ENCODE measurements at regions not wholly inside any gene's neighbourhood (a gene's known extent, or its start where the extent isn't known, plus 50 kb on each side); places are given as distances from the start of the nearest gene placed in this dataset.
"Not testable (repeated sequence)": the region's sequence is repeated elsewhere in the genome, so short reads cannot be mapped to it uniquely, and the experiment has no call there.

DNA sequence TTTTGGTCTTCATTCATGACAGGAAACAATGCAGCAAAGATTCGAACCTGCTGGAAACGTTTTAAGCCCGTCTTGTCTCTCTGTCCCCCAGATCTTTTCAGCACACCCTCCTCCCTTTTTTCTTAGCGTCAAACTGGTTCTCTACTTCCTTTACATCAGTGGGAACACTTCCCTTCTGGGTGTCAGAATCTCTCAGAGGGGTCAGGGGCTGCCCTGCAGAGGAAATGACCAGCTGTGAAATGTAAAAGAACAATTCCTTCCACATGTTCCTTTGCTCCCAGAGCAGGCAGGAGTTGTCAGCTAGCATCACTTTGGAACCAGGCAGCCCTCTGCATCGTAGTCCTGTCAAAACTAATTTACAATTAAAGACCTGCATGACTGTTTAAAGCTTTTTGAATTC lies 619.0 kb downstream of the TFAP2A start:
- DNase-seq, result no peak

DNA sequence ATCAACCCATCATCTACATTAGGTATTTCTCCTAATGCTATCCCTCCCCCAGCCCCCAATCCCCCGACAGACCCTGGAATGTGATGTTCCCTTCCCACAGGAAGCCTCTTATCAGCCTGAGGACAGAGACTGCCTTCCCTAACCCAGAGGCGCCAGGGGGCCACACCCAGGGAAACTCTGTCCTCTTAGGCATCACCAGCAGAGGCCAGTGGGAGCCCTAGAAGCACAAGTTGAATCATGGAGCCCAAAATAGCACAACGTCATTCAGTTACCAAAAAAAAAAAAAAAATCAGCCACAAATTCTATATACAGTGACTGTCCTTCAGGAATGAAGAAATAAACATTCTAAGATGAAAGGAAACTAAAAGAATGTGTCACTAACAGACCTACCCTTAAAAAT lies 625.7 kb downstream of the TFAP2A start:
- DNase-seq, result no peak

DNA sequence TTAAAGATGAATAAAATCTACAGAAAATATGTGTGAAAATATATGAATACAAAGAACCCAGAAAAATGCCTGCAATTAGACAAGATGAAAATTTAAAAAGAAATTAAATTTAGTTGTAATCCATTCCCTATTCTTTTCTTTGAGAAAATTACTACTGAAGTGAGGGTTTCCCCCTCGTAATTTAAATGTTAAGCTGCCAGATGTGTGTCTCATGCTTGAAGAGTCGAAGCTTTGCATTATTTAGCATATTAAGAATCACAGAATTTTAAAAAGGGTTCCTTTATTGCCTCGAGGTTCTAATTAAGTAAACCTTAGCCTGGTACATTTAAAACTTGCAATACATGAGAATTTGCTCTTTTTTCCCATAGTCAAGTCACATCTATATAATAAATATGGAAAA lies 630.1 kb downstream of the TFAP2A start:
- no peak for DNase-seq

GRCh38 chr6:9783567-9783966 lies 631.3 kb downstream of the TFAP2A start:
- DNase-seq, result no peak

DNA sequence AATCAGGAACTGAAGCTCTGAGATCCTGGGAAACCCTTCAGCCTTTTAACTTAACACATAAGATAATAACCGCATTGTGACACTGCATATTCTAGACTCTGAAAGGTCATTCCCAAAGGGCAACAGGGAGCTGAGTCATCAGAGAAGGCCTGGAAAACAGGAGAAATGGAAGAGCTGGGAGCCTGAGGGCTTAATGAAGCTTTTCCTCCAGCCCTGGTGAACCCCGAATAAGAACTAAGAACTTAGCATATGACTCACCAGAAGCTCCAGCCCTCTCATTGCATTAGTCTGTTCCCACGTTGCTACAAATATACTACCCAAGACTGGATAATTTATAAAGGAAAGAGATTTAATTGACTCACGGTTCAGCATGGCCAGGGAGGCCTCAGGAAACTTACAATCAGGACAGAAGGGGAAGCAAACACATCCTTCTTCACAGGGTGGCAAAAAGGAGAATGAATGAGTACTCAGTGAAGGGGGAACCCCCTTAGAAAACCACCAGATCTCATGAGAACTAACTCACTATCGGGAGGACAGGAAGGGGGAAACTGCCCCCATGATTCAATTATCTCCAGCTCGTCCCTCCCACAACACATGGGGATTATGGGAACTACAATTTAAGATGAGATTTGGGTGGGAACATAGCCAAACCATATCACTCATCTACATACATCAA lies 648.5 kb downstream of the TFAP2A start:
- peak; percentile 48 for DNase-seq

DNA sequence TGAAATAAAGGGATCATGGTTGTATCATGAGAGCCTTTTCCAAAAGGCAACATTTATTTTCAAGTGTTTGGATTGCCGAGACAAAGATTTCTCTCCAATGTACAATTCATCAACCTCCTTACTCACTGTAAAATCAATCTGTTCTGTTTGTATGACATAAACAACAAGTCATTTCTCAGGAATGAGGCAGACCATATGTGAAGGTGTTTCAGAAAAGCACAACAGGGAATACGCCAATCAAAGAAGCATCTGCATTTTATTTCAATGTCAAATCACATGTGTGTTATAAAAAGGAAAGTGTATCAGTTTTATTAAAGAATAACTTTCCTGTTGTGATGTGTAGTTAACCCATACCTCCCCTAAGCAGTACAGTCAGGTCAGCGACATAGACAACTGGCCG lies 653.7 kb downstream of the TFAP2A start:
- DNase-seq, result no peak

GRCh38 chr6:9754515-9754914 lies 660.4 kb downstream of the TFAP2A start:
- DNase-seq, result no peak

DNA sequence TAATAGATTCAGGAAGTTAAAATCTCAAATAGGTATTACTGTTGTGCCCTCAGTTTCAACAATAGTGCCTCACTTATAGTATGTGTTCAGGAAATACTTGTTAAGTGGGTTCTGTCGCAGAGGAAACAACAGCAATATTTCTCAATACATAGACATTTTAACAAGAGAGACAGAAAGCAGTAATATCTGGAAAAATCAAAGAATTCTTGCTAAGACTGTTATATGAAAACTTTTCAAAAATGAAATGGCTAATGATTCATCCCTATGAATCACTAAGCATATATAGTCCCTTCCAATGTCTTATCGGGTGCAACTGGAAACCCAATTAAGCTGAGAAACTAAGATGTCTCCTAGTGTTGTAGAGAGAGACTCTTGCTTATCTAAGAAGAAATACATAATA lies 668.9 kb downstream of the TFAP2A start:
- no peak for DNase-seq

- no peak for DNase-seq
Observed at GRCh38 chr6:9745476-9745875, 669.4 kb downstream of the TFAP2A start.

DNA sequence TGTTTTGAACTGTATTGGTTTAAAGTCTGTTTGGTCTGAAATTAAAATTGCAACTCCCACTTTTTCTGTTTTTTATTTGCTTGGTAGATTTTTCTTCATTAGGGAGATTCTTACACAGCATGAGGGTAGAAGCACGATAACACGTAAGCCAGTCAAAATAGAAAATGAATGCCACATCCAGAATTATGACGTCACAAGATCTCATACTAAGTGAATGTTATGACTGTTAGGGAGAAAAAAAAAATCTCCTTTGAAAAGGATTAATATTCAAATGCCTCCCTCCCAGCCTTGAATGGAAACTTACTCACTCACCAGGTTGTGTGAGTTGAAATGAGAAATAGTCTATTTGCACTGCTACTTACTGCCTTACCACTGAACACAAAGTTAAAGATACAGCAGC lies 670.8 kb downstream of the TFAP2A start:
- DNase-seq, result no peak

- no peak for DNase-seq
Observed at GRCh38 chr6:9732056-9732455, 682.8 kb downstream of the TFAP2A start.

- DNase-seq, result not testable (repeated sequence)
Observed at GRCh38 chr6:9725776-9726175, 689.1 kb downstream of the TFAP2A start.

- DNase-seq, result no peak
Observed at GRCh38 chr6:9717568-9717967, 697.3 kb downstream of the TFAP2A start.

DNA sequence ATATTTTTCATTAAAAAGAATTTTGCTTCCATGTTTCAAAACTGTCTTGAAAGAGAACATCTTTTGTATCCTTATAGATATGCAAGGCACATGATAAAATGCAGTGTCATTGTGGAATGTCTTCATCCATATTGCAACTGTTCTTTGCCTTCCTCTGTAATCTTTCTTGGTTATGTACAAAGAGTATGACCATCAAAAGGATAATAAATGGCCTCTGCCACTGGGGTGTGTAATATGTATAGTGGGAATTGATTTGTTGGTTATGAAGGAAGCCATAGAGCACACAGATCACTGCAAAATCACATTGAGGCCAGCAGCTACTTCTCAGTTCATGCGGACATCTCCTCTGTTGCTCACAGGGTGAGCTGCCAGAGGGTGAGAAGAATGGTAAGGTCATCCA lies 703.5 kb downstream of the TFAP2A start:
- DNase-seq, result no peak

GRCh38 chr6:9710574-9710973 lies 704.3 kb downstream of the TFAP2A start:
- DNase-seq, result no peak

- no peak for DNase-seq
Observed at GRCh38 chr6:9708600-9708999, 706.3 kb downstream of the TFAP2A start.

GRCh38 chr6:9704989-9705388 lies 709.9 kb downstream of the TFAP2A start:
- DNase-seq, result no peak

DNA sequence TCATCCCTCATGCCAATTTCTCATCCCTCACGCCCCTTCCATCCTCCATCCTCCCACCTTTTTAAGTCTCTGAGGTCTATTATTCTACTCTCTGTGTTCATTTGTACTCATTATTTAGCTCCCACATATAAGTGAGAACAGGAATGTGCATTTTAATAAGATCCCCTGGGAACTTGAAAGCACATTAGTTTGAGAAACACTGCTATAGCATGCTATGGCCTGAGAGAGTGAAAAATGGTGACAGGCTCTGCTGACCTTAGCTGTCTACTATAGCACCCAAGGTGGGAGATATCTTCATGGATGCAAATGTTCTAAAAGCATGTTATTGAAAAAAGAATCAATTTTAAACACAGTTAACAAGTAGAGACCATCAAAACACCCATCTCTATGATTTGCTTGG lies 712.0 kb downstream of the TFAP2A start:
- no peak for DNase-seq

- no peak for DNase-seq
Observed at GRCh38 chr6:9699888-9700287, 715.0 kb downstream of the TFAP2A start.

GRCh38 chr6:9697263-9697931 lies 717.5 kb downstream of the TFAP2A start:
- DNase-seq, result no peak

DNA sequence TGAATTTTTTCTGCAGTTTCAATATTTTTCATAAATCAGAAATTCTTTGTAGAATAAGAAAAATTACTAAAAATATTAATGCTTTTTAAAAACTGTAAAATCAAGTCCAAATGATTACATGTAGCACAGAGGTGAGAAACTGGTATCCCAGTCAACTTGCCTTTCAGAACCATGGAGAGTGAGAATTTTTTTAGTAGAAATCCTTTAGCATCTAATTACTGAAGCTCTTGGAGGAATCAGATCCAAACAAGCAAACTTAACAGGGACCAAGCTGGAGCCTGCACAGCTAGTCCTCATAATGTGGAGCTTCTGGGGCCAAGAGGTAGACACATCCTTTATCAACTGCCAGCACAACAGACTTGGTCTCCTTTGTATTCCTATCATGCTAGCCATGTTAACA lies 724.5 kb downstream of the TFAP2A start:
- DNase-seq, result no peak

- DNase-seq, result not testable (repeated sequence)
Observed at GRCh38 chr6:9680727-9681126, 734.1 kb downstream of the TFAP2A start.

- DNase-seq, result no peak
Observed at GRCh38 chr6:9675122-9675521, 739.8 kb downstream of the TFAP2A start.

DNA sequence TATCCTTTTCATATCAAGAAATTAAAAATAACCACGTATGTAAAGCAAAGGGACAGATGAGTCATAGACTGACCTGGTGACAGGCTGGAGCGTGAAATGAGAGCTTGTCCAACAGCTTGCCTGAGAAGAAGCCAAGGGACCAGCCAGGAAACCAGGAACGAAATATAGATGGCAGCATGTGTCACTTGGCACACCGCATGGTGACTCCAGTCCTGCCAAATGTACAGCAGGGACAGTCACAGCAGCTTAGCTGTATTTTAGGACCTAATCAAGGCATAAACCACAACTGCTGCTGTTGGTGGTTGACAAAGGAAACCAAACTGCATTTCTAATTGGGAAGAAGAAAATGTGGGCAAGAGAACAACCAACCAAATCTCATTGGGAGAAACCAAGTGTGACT lies 755.0 kb downstream of the TFAP2A start:
- DNase-seq, result no peak

GRCh38 chr6:9657994-9658393 lies 756.9 kb downstream of the TFAP2A start:
- DNase-seq, result peak; percentile 34
